Neural cell (in vitro differentiated cells): ENCODE measurements at regions not wholly inside any gene's neighbourhood (a gene's known extent, or its start where the extent isn't known, plus 50 kb on each side); places are given as distances from the start of the nearest gene placed in this dataset.

ENCODE experiments used
- H2AFZ ChIP-seq: fragments of 200-600, 300-800 bp; sonication (generic), shearing (Covaris generic); 2 replicates; pipeline ENCODE4 v1.6.0; 2014; ENCODE audit warnings: low read depth, mild to moderate bottlenecking, antibody characterized with exemption, low read length, moderate library complexity
- H3F3A ChIP-seq: fragments of 200-600 bp; shearing (Covaris generic); 2 replicates; pipeline ENCODE4 v1.6.1; 2016; ENCODE audit warnings: mild to moderate bottlenecking, moderate library complexity, mixed read lengths, antibody characterized with exemption, low read length; ENCODE audit not compliant: insufficient read depth, poor library complexity, severe bottlenecking
- H3K27ac ChIP-seq: fragments of 200-600, 300-800 bp; sonication (generic), shearing (Covaris generic); 2 replicates; pipeline ENCODE4 v1.5.1; 2014; ENCODE audit warnings: mild to moderate bottlenecking, low read length, moderate library complexity
- H3K27me3 ChIP-seq: fragments of 300-800, 200-600 bp; sonication (generic), shearing (Covaris generic); 2 replicates; pipeline ENCODE4 v1.6.0; 2014; ENCODE audit warnings: mild to moderate bottlenecking, low read depth, low read length, moderate library complexity; ENCODE audit not compliant: insufficient read depth
- H3K36me3 ChIP-seq: fragments of 300-800, 200-600 bp; sonication (generic), shearing (Covaris generic); 2 replicates; pipeline ENCODE4 v1.5.1; 2014; ENCODE audit warnings: mild to moderate bottlenecking, antibody characterized with exemption, low read length, moderate library complexity; ENCODE audit not compliant: insufficient read depth
- H3K4me2 ChIP-seq: fragments of 300-800, 200-600 bp; sonication (generic), shearing (Covaris generic); 2 replicates; pipeline ENCODE4 v1.6.0; 2014; ENCODE audit warnings: mild to moderate bottlenecking, low read length
- H3K4me3 ChIP-seq: fragments of 300-800, 200-600 bp; sonication (generic), shearing (Covaris generic); 2 replicates; pipeline ENCODE4 v1.5.1; 2014; ENCODE audit warnings: mild to moderate bottlenecking, low read length, moderate library complexity
- H3K79me2 ChIP-seq: fragments of 200-600 bp; shearing (Covaris generic); replicated peaks from 2 replicates; pipeline ENCODE4 v1.6.0; 2014; ENCODE audit warnings: mild to moderate bottlenecking, low read length, moderate library complexity; ENCODE audit not compliant: insufficient read depth
- H3K9ac ChIP-seq: fragments of 300-800, 200-600 bp; sonication (generic), shearing (Covaris generic); 2 replicates; pipeline ENCODE4 v1.6.1; 2016; ENCODE audit warnings: mild to moderate bottlenecking, low read length, mixed read lengths
- H3K9me2 ChIP-seq: fragments of 200-600 bp; shearing (Covaris generic); 2 replicates; pipeline ENCODE4 v1.6.1; 2016; ENCODE audit warnings: mild to moderate bottlenecking, low read length, mixed read lengths; ENCODE audit not compliant: insufficient read depth
- H3K9me3 ChIP-seq: fragments of 200-600, 300-800 bp; sonication (generic), shearing (Covaris generic); 2 replicates; pipeline ENCODE4 v1.6.1; 2016; ENCODE audit warnings: mild to moderate bottlenecking, mixed run types, low read length, moderate library complexity, mixed read lengths
- H4K20me1 ChIP-seq: fragments of 200-600 bp; shearing (Covaris generic); 2 replicates; pipeline ENCODE4 v1.6.1; 2016; ENCODE audit warnings: mild to moderate bottlenecking, mixed run types; ENCODE audit not compliant: insufficient read depth
- CTCF ChIP-seq: fragments of 450-650 bp; IDR thresholded peaks from 2 replicates; pipeline ENCODE4 v1.5.1; 2014; ENCODE audit warnings: antibody characterized with exemption, mild to moderate bottlenecking, moderate library complexity; ENCODE audit not compliant: poor library complexity, severe bottlenecking
- EP300 ChIP-seq: fragments of 450-650 bp; conservative IDR thresholded peaks from 2 replicates; pipeline ENCODE4 v1.6.1; 2014; ENCODE audit warnings: antibody characterized with exemption, mild to moderate bottlenecking, moderate library complexity; ENCODE audit not compliant: poor library complexity, severe bottlenecking
- EZH2 ChIP-seq: fragments of 200-600, 300-800 bp; shearing (Covaris generic), sonication (generic); IDR thresholded peaks from 2 replicates; pipeline ENCODE4 v1.6.1; 2014; ENCODE audit warnings: antibody characterized with exemption, low read length, borderline replicate concordance, mild to moderate bottlenecking; ENCODE audit not compliant: insufficient read depth, poor library complexity, severe bottlenecking
- MXI1 ChIP-seq: fragments of 450-650 bp; conservative IDR thresholded peaks from 2 replicates; pipeline ENCODE4 v1.6.1; 2014; ENCODE audit warnings: antibody characterized with exemption, mild to moderate bottlenecking; ENCODE audit not compliant: poor library complexity, severe bottlenecking
- POLR2AphosphoS5 ChIP-seq: IDR thresholded peaks from 2 replicates; pipeline ENCODE4 v1.6.1; 2012
- RAD21 ChIP-seq: fragments of 450-650 bp; conservative IDR thresholded peaks from 2 replicates; pipeline ENCODE4 v1.6.1; 2014; ENCODE audit warnings: antibody characterized with exemption, mild to moderate bottlenecking, moderate library complexity
- REST ChIP-seq: IDR thresholded peaks from 2 replicates; pipeline ENCODE4 v1.6.1; 2012; ENCODE audit warnings: borderline replicate concordance
- SMC3 ChIP-seq: fragments of 450-650 bp; conservative IDR thresholded peaks from 2 replicates; pipeline ENCODE4 v1.6.1; 2014; ENCODE audit warnings: antibody characterized with exemption, mild to moderate bottlenecking, moderate library complexity; ENCODE audit not compliant: poor library complexity
- TAF1 ChIP-seq: IDR thresholded peaks from 2 replicates; pipeline ENCODE4 v1.6.1; 2012; ENCODE audit warnings: low read depth

- H3K79me2 ChIP-seq: no peaks in the 10 kb centered on the region
- H2AFZ ChIP-seq: no peak overlapping the region
- no peaks in the 10 kb centered on the region for H3K9me3 ChIP-seq
- no peaks in the 10 kb centered on the region for H3K9me2 ChIP-seq
- no peaks in the 10 kb centered on the region for H3K36me3 ChIP-seq
- H3K4me3 ChIP-seq: no peak overlapping the region
- no peaks in the 10 kb centered on the region for H3F3A ChIP-seq
- H3K9ac ChIP-seq: no peak overlapping the region
- no peak overlapping the region for H3K27ac ChIP-seq
- TF ChIP-seq SMC3 (peak; percentile 17), MXI1 (no peak), EZH2 (no peak), EP300 (peak; percentile 83), REST (no peak), TAF1 (no peak), POLR2AphosphoS5 (peak; percentile 28), CTCF (no peak), RAD21 (peak; percentile 16)
- no peaks in the 10 kb centered on the region for H3K27me3 ChIP-seq
- H3K4me2 ChIP-seq: no peak overlapping the region
- no peaks in the 10 kb centered on the region for H4K20me1 ChIP-seq
These were observed 232.9 kb upstream of the B3GALT2 start for GRCh38 chr1:193419295-193419694.

GRCh38 chr1:193418745-193419058 lies 232.3 kb upstream of the B3GALT2 start:
- Histone ChIP-seq H4K20me1 (no peaks in the 10 kb centered on the region), H3K27ac (no peak overlapping the region), H3K4me2 (no peak overlapping the region), H2AFZ (no peak overlapping the region), H3F3A (no peaks in the 10 kb centered on the region), H3K27me3 (no peaks in the 10 kb centered on the region), H3K9me3 (no peaks in the 10 kb centered on the region), H3K79me2 (no peaks in the 10 kb centered on the region), H3K4me3 (no peak overlapping the region), H3K36me3 (no peaks in the 10 kb centered on the region), H3K9me2 (no peaks in the 10 kb centered on the region), H3K9ac (no peak overlapping the region)
- no peak for TF ChIP-seq TAF1
- TF ChIP-seq SMC3: no peak
- no peak for TF ChIP-seq EZH2
- TF ChIP-seq CTCF: no peak
- no peak for TF ChIP-seq EP300
- TF ChIP-seq REST: no peak
- TF ChIP-seq MXI1: no peak
- TF ChIP-seq POLR2AphosphoS5: no peak
- TF ChIP-seq RAD21: no peak
